ENCODE measurements at regions not wholly inside any gene's neighbourhood (a gene's known extent, or its start where the extent isn't known, plus 50 kb on each side); places are given as distances from the start of the nearest gene placed in this dataset.

DNA sequence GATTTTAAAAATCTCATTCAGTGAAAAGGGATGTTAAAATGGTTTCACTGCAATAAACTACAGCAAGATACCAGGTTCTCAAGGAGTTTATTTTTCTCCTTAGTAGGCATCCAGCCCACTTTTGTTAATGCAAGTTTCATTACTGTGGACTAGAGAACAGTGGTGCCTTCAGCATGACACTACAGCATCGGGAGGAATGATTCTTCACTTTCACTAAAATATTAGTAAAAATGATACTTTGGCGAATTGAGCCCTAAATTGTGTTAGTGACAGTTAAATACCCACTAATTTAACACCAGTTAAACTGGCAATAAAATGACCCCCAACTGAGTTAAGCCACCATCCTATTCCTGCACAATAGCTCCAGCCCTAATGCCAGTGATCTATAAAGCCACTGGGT lies 152.2 kb upstream of the MPDZ start:
- Histone ChIP-seq H3K9me3 (ENCODE audit: control insufficient read depth, insufficient read depth, low read depth, low read length) (no peaks in the 10 kb centered on the region), H3K4me3 (ENCODE audit: low read depth in 2 of 2, low read length in 2 of 2) (no peak overlapping the region), H3K27me3 (ENCODE audit: control insufficient read depth, insufficient read depth, low read length) (no peaks in the 10 kb centered on the region), H3K4me1 (ENCODE audit: control insufficient read depth, insufficient read depth, low read length) (no peaks in the 10 kb centered on the region), H3K36me3 (ENCODE audit: control insufficient read depth, insufficient read depth, low read length) (no peaks in the 10 kb centered on the region; the same call in 1 of the 2 replicates), H3K27ac (ENCODE audit: low read length) (no peak overlapping the region)
- no peak for DNase-seq (ENCODE audit: low read depth, low spot score)
- in situ Hi-C loops (cut with HindIII; ENCODE audit: low pct_unique_long_range_greater_than_20kb, low sequenced_read_pairs) (no loop called here), intact Hi-C loops (cut with micrococcal nuclease; ENCODE audit: unreplicated experiment) (no loop called here)
- no peak for TF ChIP-seq POLR2AphosphoS5 (IDR thresholded peaks at IDR 0.05; ENCODE audit: low read depth, low read length)
- TF ChIP-seq SIN3A (IDR thresholded peaks at IDR 0.05; ENCODE audit: borderline replicate concordance, insufficient read depth, low read depth, low read length), result no peak
- TF ChIP-seq REST (IDR thresholded peaks at IDR 0.05; ENCODE audit: insufficient read depth in 1 of 2, low read depth in 2 of 2, low read length in 1 of 2), result no peak
- TF ChIP-seq, protein P1, sequence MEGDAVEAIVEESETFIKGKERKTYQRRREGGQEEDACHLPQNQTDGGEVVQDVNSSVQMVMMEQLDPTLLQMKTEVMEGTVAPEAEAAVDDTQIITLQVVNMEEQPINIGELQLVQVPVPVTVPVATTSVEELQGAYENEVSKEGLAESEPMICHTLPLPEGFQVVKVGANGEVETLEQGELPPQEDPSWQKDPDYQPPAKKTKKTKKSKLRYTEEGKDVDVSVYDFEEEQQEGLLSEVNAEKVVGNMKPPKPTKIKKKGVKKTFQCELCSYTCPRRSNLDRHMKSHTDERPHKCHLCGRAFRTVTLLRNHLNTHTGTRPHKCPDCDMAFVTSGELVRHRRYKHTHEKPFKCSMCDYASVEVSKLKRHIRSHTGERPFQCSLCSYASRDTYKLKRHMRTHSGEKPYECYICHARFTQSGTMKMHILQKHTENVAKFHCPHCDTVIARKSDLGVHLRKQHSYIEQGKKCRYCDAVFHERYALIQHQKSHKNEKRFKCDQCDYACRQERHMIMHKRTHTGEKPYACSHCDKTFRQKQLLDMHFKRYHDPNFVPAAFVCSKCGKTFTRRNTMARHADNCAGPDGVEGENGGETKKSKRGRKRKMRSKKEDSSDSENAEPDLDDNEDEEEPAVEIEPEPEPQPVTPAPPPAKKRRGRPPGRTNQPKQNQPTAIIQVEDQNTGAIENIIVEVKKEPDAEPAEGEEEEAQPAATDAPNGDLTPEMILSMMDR (IDR thresholded peaks at IDR 0.05), result no peak
- TF ChIP-seq TCF7L2 (IDR thresholded peaks at IDR 0.05; ENCODE audit: low read depth, low read length), result no peak
- no TSS peak for BruUV-seq (replicated peaks)
- ChIA-PET CTCF (no interaction called here), POLR2A (no interaction called here)
- ATAC-seq, result no peak

GRCh38 chr9:13431222-13431536 lies 151.7 kb upstream of the MPDZ start:
- TF ChIP-seq TCF7L2 (IDR thresholded peaks at IDR 0.05; ENCODE audit: low read depth, low read length) (no peak), REST (IDR thresholded peaks at IDR 0.05; ENCODE audit: insufficient read depth in 1 of 2, low read depth in 2 of 2, low read length in 1 of 2) (no peak), POLR2AphosphoS5 (IDR thresholded peaks at IDR 0.05; ENCODE audit: low read depth, low read length) (no peak), SIN3A (IDR thresholded peaks at IDR 0.05; ENCODE audit: borderline replicate concordance, insufficient read depth, low read depth, low read length) (no peak)
- TF ChIP-seq, protein P1 (IDR thresholded peaks at IDR 0.05), result no peak
- Histone ChIP-seq H3K36me3 (ENCODE audit: control insufficient read depth, insufficient read depth, low read length) (no peaks in the 10 kb centered on the region; the same call in 1 of the 2 replicates), H3K4me1 (ENCODE audit: control insufficient read depth, insufficient read depth, low read length) (no peaks in the 10 kb centered on the region), H3K4me3 (ENCODE audit: low read depth in 2 of 2, low read length in 2 of 2) (no peak overlapping the region), H3K9me3 (ENCODE audit: control insufficient read depth, insufficient read depth, low read depth, low read length) (no peaks in the 10 kb centered on the region), H3K27ac (ENCODE audit: low read length) (no peak overlapping the region), H3K27me3 (ENCODE audit: control insufficient read depth, insufficient read depth, low read length) (no peaks in the 10 kb centered on the region)
- intact Hi-C loops (cut with micrococcal nuclease; ENCODE audit: unreplicated experiment) (no loop called here), in situ Hi-C loops (cut with HindIII; ENCODE audit: low pct_unique_long_range_greater_than_20kb, low sequenced_read_pairs) (no loop called here)
- CTCF ChIA-PET, result no interaction called here
- no peak for ATAC-seq
- POLR2A ChIA-PET, result no interaction called here
- DNase-seq (ENCODE audit: low read depth, low spot score), result no peak
- no TSS peak for BruUV-seq (replicated peaks)
